ENCODE measurements at regions not wholly inside any gene's neighbourhood (a gene's known extent, or its start where the extent isn't known, plus 50 kb on each side); places are given as distances from the start of the nearest gene placed in this dataset.

DNA sequence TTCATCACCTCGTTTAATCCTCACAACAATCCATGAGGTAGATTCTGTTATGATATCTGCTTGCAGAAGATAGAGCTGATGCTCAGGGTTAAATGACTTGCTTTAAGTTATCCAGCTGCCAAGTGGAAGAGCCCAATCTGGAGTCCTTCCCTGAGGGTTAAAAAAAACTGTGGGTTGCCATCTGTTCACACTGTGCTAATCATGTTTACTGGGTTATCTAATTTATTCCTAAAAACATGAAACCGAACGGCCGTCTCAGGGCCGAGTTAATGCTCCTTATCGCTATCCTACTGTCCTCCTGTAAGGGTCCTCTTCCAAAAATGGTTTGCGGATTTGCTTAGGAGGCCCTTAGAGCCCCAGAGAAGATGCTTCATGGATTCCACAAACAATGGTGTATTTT lies 153.3 kb downstream of the YIPF5 start:
- ChIA-PET POLR2A (no interaction called here), CTCF (ENCODE audit: low intra/inter-chr PET ratio, low total read pairs) (no interaction called here)
- FAIRE-seq (no peak), ATAC-seq (no peak), DNase-seq (ENCODE audit: low spot score) (no peak)
- no peak overlapping the region for H3K4me2 ChIP-seq (ENCODE audit: low read depth, low read length)
- H3K4me3 ChIP-seq (replicated peaks in 1 of 3; ENCODE audit: insufficient read depth in 1 of 3, low read depth in 2 of 3, low read length in 3 of 3): no peak overlapping the region
- no peaks in the 10 kb centered on the region for H3K4me1 ChIP-seq (ENCODE audit: insufficient read depth, low read length)
- H3K27me3 ChIP-seq (ENCODE audit: control insufficient read depth in 1 of 2, insufficient read depth in 2 of 2, low read length in 2 of 2): no peaks in the 10 kb centered on the region; a peak in 1 of 5 replicates
- no peak for TF ChIP-seq FOSL1 (CRISPR knock-in tag; IDR thresholded peaks at IDR 0.05; ENCODE audit: borderline replicate concordance)
- no peak for TF ChIP-seq ZNF136 (CRISPR knock-in tag; IDR thresholded peaks at IDR 0.05; ENCODE audit: low read depth)
- no peak for TF ChIP-seq TP53 (CRISPR knock-in tag; conservative IDR thresholded peaks at IDR 0.05)
- TF ChIP-seq ARID2 (CRISPR knock-in tag; IDR thresholded peaks at IDR 0.05; ENCODE audit: borderline replicate concordance): no peak
- no peak for TF ChIP-seq CENPX (CRISPR knock-in tag; IDR thresholded peaks at IDR 0.05)
- TF ChIP-seq, protein P1, sequence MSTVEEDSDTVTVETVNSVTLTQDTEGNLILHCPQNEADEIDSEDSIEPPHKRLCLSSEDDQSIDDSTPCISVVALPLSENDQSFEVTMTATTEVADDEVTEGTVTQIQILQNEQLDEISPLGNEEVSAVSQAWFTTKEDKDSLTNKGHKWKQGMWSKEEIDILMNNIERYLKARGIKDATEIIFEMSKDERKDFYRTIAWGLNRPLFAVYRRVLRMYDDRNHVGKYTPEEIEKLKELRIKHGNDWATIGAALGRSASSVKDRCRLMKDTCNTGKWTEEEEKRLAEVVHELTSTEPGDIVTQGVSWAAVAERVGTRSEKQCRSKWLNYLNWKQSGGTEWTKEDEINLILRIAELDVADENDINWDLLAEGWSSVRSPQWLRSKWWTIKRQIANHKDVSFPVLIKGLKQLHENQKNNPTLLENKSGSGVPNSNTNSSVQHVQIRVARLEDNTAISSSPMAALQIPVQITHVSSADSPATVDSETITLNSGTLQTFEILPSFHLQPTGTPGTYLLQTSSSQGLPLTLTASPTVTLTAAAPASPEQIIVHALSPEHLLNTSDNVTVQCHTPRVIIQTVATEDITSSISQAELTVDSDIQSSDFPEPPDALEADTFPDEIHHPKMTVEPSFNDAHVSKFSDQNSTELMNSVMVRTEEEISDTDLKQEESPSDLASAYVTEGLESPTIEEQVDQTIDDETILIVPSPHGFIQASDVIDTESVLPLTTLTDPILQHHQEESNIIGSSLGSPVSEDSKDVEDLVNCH (CRISPR knock-in tag; IDR thresholded peaks at IDR 0.05): no peak
- no peak for TF ChIP-seq KDM1A (CRISPR knock-in tag; IDR thresholded peaks at IDR 0.05)
- TF ChIP-seq IKZF5 (CRISPR knock-in tag; IDR thresholded peaks at IDR 0.05): no peak
- TF ChIP-seq SKI (IDR thresholded peaks at IDR 0.05; ENCODE audit: partially characterized antibody): no peak
- intact Hi-C loops (cut with micrococcal nuclease; ENCODE audit: unreplicated experiment): no loop called here
- H3K79me2 ChIP-seq (ENCODE audit: insufficient read depth, low read length): no peaks in the 10 kb centered on the region
- in situ Hi-C loops (cut with HindIII; ENCODE audit: extremely low pct_ligation_motif_present, low pct_unique_long_range_greater_than_20kb): no loop called here
- H3K36me3 ChIP-seq (replicated peaks in 1 of 2; ENCODE audit: control insufficient read depth in 1 of 2, insufficient read depth in 2 of 2, low read length in 2 of 2): no peaks in the 10 kb centered on the region
- no peak overlapping the region for H2AFZ ChIP-seq (ENCODE audit: low read length)
- peaks cover 17% of the 10 kb centered on the region for H3K9me3 ChIP-seq (ENCODE audit: low read length)
- WGBS (ENCODE audit: low lambda C conversion rate): 11% methylated on average over 7 of the region's 7 CpGs
- no TSS peak for BruUV-seq (replicated peaks)
- H3K9ac ChIP-seq (ENCODE audit: insufficient read depth, low read depth, low read length): no peak overlapping the region
- H3K27ac ChIP-seq (ENCODE audit: extremely low read length, insufficient read depth, low read length): no peak overlapping the region
- H4K20me1 ChIP-seq (ENCODE audit: insufficient read depth, low read length): no peaks in the 10 kb centered on the region

All from HepG2 (cell line).